RWPE1 (cell line): ENCODE measurements at regions not wholly inside any gene's neighbourhood (a gene's known extent, or its start where the extent isn't known, plus 50 kb on each side); places are given as distances from the start of the nearest gene placed in this dataset.

ENCODE experiments used
- CTCF ChIA-PET: fragments of 350-600 bp; sonication (Branson Sonifier 250); formaldehyde crosslinking; extraction: SDS; loops from one replicate; lab custom pipeline; 2021; lab: Yijun Ruan, JAX
- POLR2A ChIA-PET: fragments of 400-600 bp; formaldehyde crosslinking; extraction: SDS; loops from one replicate; lab custom pipeline; 2020; ENCODE audit warnings: antibody characterized with exemption; ENCODE audit not compliant: low non-redundant PET; lab: Yijun Ruan, JAX
- DNase-seq: peaks from one replicate; pipeline ENCODE4 v3.0.0; 2012; ENCODE audit warnings: low spot score
- H3K27ac ChIP-seq: fragments of 450-650 bp; 2 replicates; pipeline ENCODE4 v1.5.1; 2017
- CTCF ChIP-seq: fragments of 450-650 bp; conservative IDR thresholded peaks from 2 replicates; pipeline ENCODE4 v1.5.1; 2017; ENCODE audit warnings: low read depth, mild to moderate bottlenecking

GRCh38 chr11:70697701-70698100 is 299.4 kb downstream of the CTTN start:
- POLR2A ChIA-PET = no interaction called here
- no peak overlapping the region for H3K27ac ChIP-seq
- no peak for TF ChIP-seq CTCF
- no peak for DNase-seq
- CTCF ChIA-PET = no interaction called here

GRCh38 chr11:70698871-70699270 is 300.5 kb downstream of the CTTN start:
- POLR2A ChIA-PET = no interaction called here
- TF ChIP-seq CTCF = no peak
- CTCF ChIA-PET = no interaction called here
- no peak for DNase-seq
- H3K27ac ChIP-seq = no peak overlapping the region

- TF ChIP-seq CTCF = no peak
- POLR2A ChIA-PET = no interaction called here
- CTCF ChIA-PET = no interaction called here
- no peak overlapping the region for H3K27ac ChIP-seq
- no peak for DNase-seq
These were observed 301.2 kb downstream of the CTTN start for GRCh38 chr11:70699294-70700221.

- DNase-seq = no peak
- POLR2A ChIA-PET = no interaction called here
- TF ChIP-seq CTCF = no peak
- H3K27ac ChIP-seq = no peak overlapping the region
- CTCF ChIA-PET = no interaction called here
These were observed 302.1 kb downstream of the CTTN start for GRCh38 chr11:70700453-70700852.

GRCh38 chr11:70700871-70701270 is 302.5 kb downstream of the CTTN start:
- CTCF ChIA-PET = no interaction called here
- no peak for DNase-seq
- no peak overlapping the region for H3K27ac ChIP-seq
- POLR2A ChIA-PET = no interaction called here
- TF ChIP-seq CTCF = no peak

- no peak for DNase-seq
- no peak overlapping the region for H3K27ac ChIP-seq
- POLR2A ChIA-PET = no interaction called here
- no peak for TF ChIP-seq CTCF
- CTCF ChIA-PET = no interaction called here
These were observed 303.8 kb downstream of the CTTN start for GRCh38 chr11:70702040-70702648.
